Fibroblast of lung (primary cell): ENCODE measurements at regions not wholly inside any gene's neighbourhood (a gene's known extent, or its start where the extent isn't known, plus 50 kb on each side); places are given as distances from the start of the nearest gene placed in this dataset.

ENCODE experiments used
- CTCF ChIP-seq, 2 donors: IDR thresholded peaks in 1 of 2; conservative IDR thresholded peaks in 1 of 2; 1 replicate in 1 of 2; 2 replicates in 1 of 2; pipeline ENCODE4 v1.5.1; 2011 to 2012; ENCODE audit warnings: low read length in 2 of 2, control low read depth in 1 of 2, inconsistent platforms in 1 of 2, low read depth in 1 of 2, mild to moderate bottlenecking in 1 of 2
- EZH2 ChIP-seq: IDR thresholded peaks from 2 replicates; pipeline ENCODE4 v1.5.1; 2012; ENCODE audit warnings: low read length, control low read depth, mild to moderate bottlenecking; ENCODE audit errors: missing control alignments

DNA sequence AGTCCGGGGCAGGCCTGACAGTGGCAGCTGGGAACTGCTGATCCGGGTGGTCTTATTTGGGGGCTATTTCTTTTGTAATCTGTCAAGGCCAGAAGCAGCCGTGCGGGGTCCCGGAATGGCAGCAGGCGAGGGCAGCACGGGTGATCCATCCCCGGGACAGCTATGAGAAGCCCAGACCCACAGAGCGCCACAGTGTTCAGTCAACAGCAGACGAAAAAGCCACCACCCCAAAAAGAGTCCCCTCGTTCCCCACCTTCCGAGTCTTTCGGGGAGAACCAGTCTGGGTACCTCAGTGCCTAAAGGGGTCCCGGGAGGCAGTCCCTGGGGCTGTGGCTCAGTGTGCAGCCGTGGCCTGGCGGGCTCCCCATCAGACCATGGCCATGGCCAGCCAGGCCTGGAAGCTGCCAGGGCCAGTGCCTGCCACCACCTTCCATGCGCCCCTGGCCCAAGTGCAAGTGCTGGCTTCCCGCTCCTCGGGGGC, 125.1 kb upstream of the KCTD7 start:
- no peak for TF ChIP-seq CTCF (conservative IDR thresholded peaks at IDR 0.05 in 1 of 2, IDR thresholded peaks at IDR 0.05 in 1 of 2; ENCODE audit: low read depth in 1 of 2, low read length in 2 of 2)
- TF ChIP-seq EZH2 = no peak
